Mammary epithelial cell (primary cell): ENCODE measurements at regions not wholly inside any gene's neighbourhood (a gene's known extent, or its start where the extent isn't known, plus 50 kb on each side); places are given as distances from the start of the nearest gene placed in this dataset.

Experiments
- EZH2 ChIP-seq: IDR thresholded peaks from 2 replicates; pipeline ENCODE4 v1.6.1; 2012; ENCODE audit warnings: low read length, inconsistent platforms, borderline replicate concordance
- TF ChIP-seq, protein P1 (sequence below), 2 donors: IDR thresholded peaks in 1 of 2; conservative IDR thresholded peaks in 1 of 2; 2 replicates each; pipeline ENCODE4 v1.5.1; 2011 to 2012; ENCODE audit warnings: inconsistent platforms in 2 of 2, low read length in 2 of 2, mild to moderate bottlenecking in 2 of 2, control low read depth in 1 of 2, low read depth in 1 of 2; ENCODE audit not compliant: insufficient read depth in 1 of 2; ENCODE audit errors: extremely low read depth in 1 of 2

DNA sequence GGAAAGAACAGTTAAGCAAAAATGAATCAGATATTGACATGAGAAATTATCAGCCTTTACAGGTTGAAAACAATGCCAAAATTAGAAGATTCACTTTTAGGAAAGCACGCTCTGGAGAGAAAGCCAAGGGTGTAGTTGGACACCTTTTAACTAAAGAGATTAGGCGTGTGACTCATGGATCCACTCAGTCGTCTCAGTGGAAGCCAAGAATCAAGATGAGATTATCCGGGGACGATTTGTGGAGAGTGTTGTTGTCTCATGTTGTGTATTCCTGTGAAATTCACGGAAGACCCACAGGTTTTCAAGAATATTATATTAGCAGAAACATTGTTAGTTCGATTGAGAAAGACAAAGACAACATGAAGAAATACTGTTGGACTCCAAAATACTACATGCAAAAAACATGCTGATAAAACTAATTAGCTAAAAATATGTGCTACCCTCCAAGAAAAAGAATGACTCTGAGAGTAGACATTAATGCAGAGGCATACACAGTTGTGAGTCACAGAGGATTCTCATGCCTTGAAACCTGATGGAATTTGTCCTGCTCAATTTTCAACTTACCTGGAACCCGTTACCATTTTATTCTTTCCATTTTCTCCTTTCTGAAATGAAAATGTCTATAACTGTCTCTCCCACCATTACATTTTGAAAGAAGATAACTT lies 192.1 kb upstream of the RND3 start:
- TF ChIP-seq, protein P1, sequence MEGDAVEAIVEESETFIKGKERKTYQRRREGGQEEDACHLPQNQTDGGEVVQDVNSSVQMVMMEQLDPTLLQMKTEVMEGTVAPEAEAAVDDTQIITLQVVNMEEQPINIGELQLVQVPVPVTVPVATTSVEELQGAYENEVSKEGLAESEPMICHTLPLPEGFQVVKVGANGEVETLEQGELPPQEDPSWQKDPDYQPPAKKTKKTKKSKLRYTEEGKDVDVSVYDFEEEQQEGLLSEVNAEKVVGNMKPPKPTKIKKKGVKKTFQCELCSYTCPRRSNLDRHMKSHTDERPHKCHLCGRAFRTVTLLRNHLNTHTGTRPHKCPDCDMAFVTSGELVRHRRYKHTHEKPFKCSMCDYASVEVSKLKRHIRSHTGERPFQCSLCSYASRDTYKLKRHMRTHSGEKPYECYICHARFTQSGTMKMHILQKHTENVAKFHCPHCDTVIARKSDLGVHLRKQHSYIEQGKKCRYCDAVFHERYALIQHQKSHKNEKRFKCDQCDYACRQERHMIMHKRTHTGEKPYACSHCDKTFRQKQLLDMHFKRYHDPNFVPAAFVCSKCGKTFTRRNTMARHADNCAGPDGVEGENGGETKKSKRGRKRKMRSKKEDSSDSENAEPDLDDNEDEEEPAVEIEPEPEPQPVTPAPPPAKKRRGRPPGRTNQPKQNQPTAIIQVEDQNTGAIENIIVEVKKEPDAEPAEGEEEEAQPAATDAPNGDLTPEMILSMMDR (conservative IDR thresholded peaks at IDR 0.05 in 1 of 2, IDR thresholded peaks at IDR 0.05 in 1 of 2; ENCODE audit: extremely low read depth in 1 of 2, insufficient read depth in 1 of 2, low read depth in 1 of 2, low read length in 2 of 2): no peak
- TF ChIP-seq EZH2: no peak
